Mesenchymal stem cell (in vitro differentiated cells and primary cell): ENCODE measurements at regions not wholly inside any gene's neighbourhood (a gene's known extent, or its start where the extent isn't known, plus 50 kb on each side); places are given as distances from the start of the nearest gene placed in this dataset.
A peak's percentile ranks its signal among the peaks of the same experiment; 100 is the strongest.

Experiments used
- DNase-seq: peaks from one replicate; pipeline ENCODE4 v3.0.0-alpha.2; 2013
- H2AFZ ChIP-seq: one replicate; pipeline ENCODE4 v1.6.1; 2013; ENCODE audit warnings: low read depth, mild to moderate bottlenecking, control low read depth, inconsistent platforms, low read length, moderate library complexity
- H2AK5ac ChIP-seq: 2 replicates; pipeline ENCODE4 v1.6.1; 2013; ENCODE audit warnings: low read length, moderate library complexity, mild to moderate bottlenecking, inconsistent platforms; ENCODE audit not compliant: severe bottlenecking
- H2BK120ac ChIP-seq: one replicate; pipeline ENCODE4 v1.6.1; 2013; ENCODE audit warnings: low read depth, mild to moderate bottlenecking, inconsistent platforms, low read length, moderate library complexity
- H2BK12ac ChIP-seq, 2 experiments: one replicate each; pipeline ENCODE4 v1.6.1; 2013; ENCODE audit warnings: inconsistent platforms in 2 of 2, low read length in 2 of 2, mild to moderate bottlenecking in 2 of 2, moderate library complexity in 2 of 2, control low read depth in 1 of 2
- H2BK15ac ChIP-seq: one replicate; pipeline ENCODE4 v1.6.1; 2013; ENCODE audit warnings: mild to moderate bottlenecking, low read depth, inconsistent platforms; ENCODE audit not compliant: poor library complexity, severe bottlenecking
- H2BK5ac ChIP-seq: 2 replicates; pipeline ENCODE4 v1.6.1; 2013; ENCODE audit warnings: low read depth, mild to moderate bottlenecking, low read length, control low read depth, inconsistent platforms; ENCODE audit not compliant: poor library complexity, severe bottlenecking
- H3K14ac ChIP-seq, 2 experiments: one replicate each; pipeline ENCODE4 v1.6.1; 2013; ENCODE audit warnings: inconsistent platforms in 2 of 2, low read length in 2 of 2, control low read depth in 1 of 2, mild to moderate bottlenecking in 1 of 2, moderate library complexity in 1 of 2
- H3K18ac ChIP-seq, 2 experiments: one replicate each; pipeline ENCODE4 v1.6.1; 2013; ENCODE audit warnings: inconsistent platforms in 2 of 2, low read length in 2 of 2, control low read depth in 1 of 2, low read depth in 1 of 2, mild to moderate bottlenecking in 1 of 2
- H3K23ac ChIP-seq, 2 experiments: one replicate each; pipeline ENCODE4 v1.6.1; 2013; ENCODE audit warnings: inconsistent platforms in 2 of 2, low read length in 2 of 2, mild to moderate bottlenecking in 2 of 2, moderate library complexity in 2 of 2, control low read depth in 1 of 2
- H3K27ac ChIP-seq: 2 replicates; pipeline ENCODE4 v1.5.1; 2013; ENCODE audit warnings: mild to moderate bottlenecking, moderate library complexity, low read length, control low read depth, inconsistent platforms; ENCODE audit not compliant: poor library complexity, severe bottlenecking
- H3K27me3 ChIP-seq, 2 experiments: 2 replicates each; pipeline versions ENCODE4 v1.6.1 to v1.7.0; 2013; ENCODE audit warnings: low read length in 2 of 2, mild to moderate bottlenecking in 2 of 2, moderate library complexity in 2 of 2, control low read depth in 1 of 2, inconsistent platforms in 1 of 2; ENCODE audit not compliant: control insufficient read depth in 1 of 2, insufficient read depth in 1 of 2
- H3K36me3 ChIP-seq, 2 experiments: 2 replicates each; pipeline versions ENCODE4 v1.6.1 to v1.7.0; 2013; ENCODE audit warnings: low read length in 2 of 2, control low read depth in 1 of 2, inconsistent platforms in 1 of 2, low read depth in 1 of 2, mild to moderate bottlenecking in 1 of 2; ENCODE audit not compliant: insufficient read depth in 2 of 2, control insufficient read depth in 1 of 2
- H3K4ac ChIP-seq, 2 experiments: one replicate each; pipeline ENCODE4 v1.6.1; 2013; ENCODE audit warnings: inconsistent platforms in 2 of 2, low read length in 2 of 2, mild to moderate bottlenecking in 2 of 2, moderate library complexity in 2 of 2, control low read depth in 1 of 2, low read depth in 1 of 2
- H3K4me1 ChIP-seq: 2 replicates; pipeline ENCODE4 v1.6.1; 2013; ENCODE audit warnings: low read depth, low read length, control low read depth; ENCODE audit not compliant: control insufficient read depth, insufficient read depth
- H3K4me2 ChIP-seq: 2 replicates; pipeline ENCODE4 v1.6.1; 2013; ENCODE audit warnings: low read length, mild to moderate bottlenecking, inconsistent platforms; ENCODE audit not compliant: poor library complexity, severe bottlenecking
- H3K4me3 ChIP-seq, 2 experiments: 2 replicates each; pipeline versions ENCODE4 v1.5.1 to v1.7.0; 2013; ENCODE audit warnings: low read length in 2 of 2, mild to moderate bottlenecking in 2 of 2, control low read depth in 1 of 2, low read depth in 1 of 2; ENCODE audit not compliant: insufficient read depth in 1 of 2
- H3K79me1 ChIP-seq: replicated peaks from 2 replicates; pipeline ENCODE4 v1.6.1; 2013; ENCODE audit warnings: mild to moderate bottlenecking, control low read depth, low read length, inconsistent platforms; ENCODE audit not compliant: poor library complexity, severe bottlenecking
- H3K9ac ChIP-seq: 2 replicates; pipeline ENCODE4 v1.7.0; 2013; ENCODE audit warnings: mild to moderate bottlenecking, low read length, moderate library complexity
- H3K9me3 ChIP-seq: 2 replicates; pipeline ENCODE4 v1.7.0; 2013; ENCODE audit warnings: mild to moderate bottlenecking, low read length; ENCODE audit not compliant: control insufficient read depth
- H4K8ac ChIP-seq: one replicate; pipeline ENCODE4 v1.6.1; 2013; ENCODE audit warnings: inconsistent platforms, mild to moderate bottlenecking, low read length, moderate library complexity
- H4K91ac ChIP-seq: one replicate; pipeline ENCODE4 v1.6.1; 2013; ENCODE audit warnings: mild to moderate bottlenecking, low read length, inconsistent platforms
- WGBS: methylation state at CpG from one replicate; pipeline ENCODE4 v1.1.7; 2013; ENCODE audit warnings: mixed read lengths; 5-methylcytosine and 5-hydroxymethylcytosine counted together

DNA sequence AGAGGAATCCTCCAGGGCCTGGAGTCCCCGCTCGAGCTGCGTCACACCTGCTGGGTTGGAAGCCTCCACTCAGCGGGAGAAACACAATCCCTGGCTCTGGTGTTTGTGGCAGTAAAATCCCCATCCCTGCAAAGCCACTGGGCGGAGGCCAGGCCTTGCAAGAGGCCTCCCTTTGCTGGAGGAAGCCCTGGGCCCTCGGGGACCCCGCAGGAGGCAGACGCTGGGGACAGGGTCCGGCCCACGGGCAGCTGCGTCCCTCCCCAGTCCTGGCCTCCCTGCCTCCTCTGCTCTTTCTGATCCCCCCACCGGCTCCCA, 194.7 kb downstream of the BRD1 start:
- H4K91ac ChIP-seq, result no peak overlapping the region
- no peak overlapping the region for H3K14ac ChIP-seq
- no peak overlapping the region for H2AK5ac ChIP-seq
- no peak overlapping the region for H4K8ac ChIP-seq
- DNase-seq, result no peak
- no peaks in the 10 kb centered on the region for H3K36me3 ChIP-seq
- WGBS, result 48% methylated on average over 12 of the region's 12 CpGs
- H3K4me1 ChIP-seq, result peaks cover 11% of the 10 kb centered on the region
- H3K23ac ChIP-seq, result no peak overlapping the region
- no peak overlapping the region for H2BK120ac ChIP-seq
- no peak overlapping the region for H3K18ac ChIP-seq
- H3K9ac ChIP-seq, result no peak overlapping the region
- H2BK5ac ChIP-seq, result no peak overlapping the region
- no peak overlapping the region for H3K4me3 ChIP-seq
- no peak overlapping the region for H3K4me2 ChIP-seq
- no peak overlapping the region for H3K4ac ChIP-seq
- no peaks in the 10 kb centered on the region for H3K9me3 ChIP-seq
- peak overlapping the region; percentile 46 for H2AFZ ChIP-seq
- H3K27me3 ChIP-seq, result peaks cover 11 to 45% of the 10 kb centered on the region in 2 experiments
- H3K79me1 ChIP-seq, result no peaks in the 10 kb centered on the region
- no peak overlapping the region for H2BK15ac ChIP-seq
- H2BK12ac ChIP-seq, result no peak overlapping the region
- H3K27ac ChIP-seq, result no peak overlapping the region

DNA sequence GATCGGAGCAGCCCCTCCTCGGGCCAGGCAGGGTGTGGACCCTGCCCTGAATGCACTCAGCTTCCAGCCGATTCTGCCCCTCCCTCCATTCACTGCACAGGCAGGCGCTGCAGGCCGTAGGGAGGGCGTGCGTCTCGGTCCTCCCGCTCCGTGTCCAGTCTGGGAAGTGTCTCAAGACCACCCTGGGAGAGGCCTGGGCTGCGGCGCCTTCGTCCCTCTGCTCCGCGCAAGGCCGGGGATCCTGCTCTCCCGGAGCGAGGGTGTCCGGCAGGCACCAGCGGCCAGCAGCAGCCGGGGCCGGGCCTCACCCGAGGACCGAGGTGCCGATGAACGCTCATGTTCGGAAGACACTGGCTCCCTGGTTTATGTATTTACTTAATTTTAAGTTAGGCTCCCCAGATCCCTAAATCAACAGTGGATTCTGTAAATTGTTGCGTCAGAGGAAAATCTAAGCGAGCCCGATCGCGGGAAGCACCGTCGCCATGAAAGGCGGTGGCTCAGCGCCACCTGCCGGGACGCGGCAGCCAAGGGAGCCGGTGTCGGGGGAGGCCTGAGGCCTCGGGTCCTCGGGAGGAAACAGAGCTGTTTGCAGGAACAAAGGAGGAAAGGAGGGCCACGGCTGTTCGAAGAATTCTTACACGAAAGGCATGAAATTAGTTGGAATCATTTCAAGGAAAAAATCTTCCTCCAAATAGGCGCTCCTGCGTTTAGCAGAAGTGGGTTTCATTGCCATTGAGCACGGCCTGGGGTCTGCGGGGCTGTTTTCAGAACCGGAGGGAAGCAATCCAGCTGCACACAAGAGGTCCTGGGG, 195.3 kb downstream of the BRD1 start:
- H3K36me3 ChIP-seq, result no peaks in the 10 kb centered on the region
- H4K8ac ChIP-seq, result no peak overlapping the region
- H3K4me3 ChIP-seq, result peak overlapping the region; percentile 28 to 59
- no peaks in the 10 kb centered on the region for H3K79me1 ChIP-seq
- no peak overlapping the region for H2BK12ac ChIP-seq
- no peaks in the 10 kb centered on the region for H3K9me3 ChIP-seq
- H3K14ac ChIP-seq, result no peak overlapping the region
- H2BK5ac ChIP-seq, result no peak overlapping the region
- H3K18ac ChIP-seq, result no peak overlapping the region
- no peak overlapping the region for H2BK120ac ChIP-seq
- peak; percentile 38 for DNase-seq
- H2AK5ac ChIP-seq, result no peak overlapping the region
- no peak overlapping the region for H3K27ac ChIP-seq
- H4K91ac ChIP-seq, result peak overlapping the region; percentile 43
- WGBS, result 8% methylated on average over 44 of the region's 51 CpGs
- peak overlapping the region; percentile 65 for H3K9ac ChIP-seq
- no peak overlapping the region for H3K4ac ChIP-seq
- H3K27me3 ChIP-seq, result peaks cover 11 to 42% of the 10 kb centered on the region in 2 experiments
- H3K23ac ChIP-seq, result peak overlapping the region in 1 of 2 experiments; percentile 73
- peak overlapping the region; percentile 46 for H2AFZ ChIP-seq
- peak overlapping the region; percentile 86 for H3K4me2 ChIP-seq
- H2BK15ac ChIP-seq, result no peak overlapping the region
- H3K4me1 ChIP-seq, result peaks cover 11% of the 10 kb centered on the region

DNA sequence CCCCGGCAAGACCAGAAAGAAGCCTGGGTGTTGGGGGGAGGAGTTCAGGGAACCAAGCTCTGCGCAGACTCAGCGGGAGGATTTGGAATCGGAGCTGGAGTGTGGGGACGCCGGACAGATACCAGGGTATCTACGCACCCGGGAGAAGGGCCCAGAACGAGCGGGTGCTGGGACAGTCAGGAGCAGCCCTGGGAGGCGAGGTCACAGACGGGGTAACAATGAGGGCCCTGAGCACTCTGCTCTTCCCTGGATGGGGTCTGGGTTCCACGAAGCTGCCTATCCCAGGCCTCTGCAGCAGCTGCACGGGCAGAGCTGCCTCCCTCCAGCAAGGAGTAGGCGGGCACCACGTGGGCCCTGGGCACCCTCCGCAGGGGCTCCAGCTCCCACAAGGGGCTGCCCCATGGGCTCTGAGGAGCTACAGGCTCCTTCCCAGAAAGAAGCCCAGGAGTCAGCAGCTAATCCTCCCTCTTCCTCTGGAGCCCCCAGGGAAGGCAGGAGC, 197.2 kb downstream of the BRD1 start:
- WGBS, result 87% methylated on average over 17 of the region's 17 CpGs
- H2AK5ac ChIP-seq, result no peak overlapping the region
- H3K4me2 ChIP-seq, result no peak overlapping the region
- no peak overlapping the region for H3K23ac ChIP-seq
- no peak for DNase-seq
- H4K8ac ChIP-seq, result no peak overlapping the region
- no peak overlapping the region for H4K91ac ChIP-seq
- H2BK120ac ChIP-seq, result no peak overlapping the region
- H2AFZ ChIP-seq, result no peak overlapping the region
- peaks cover 12% of the 10 kb centered on the region for H3K4me1 ChIP-seq
- H3K14ac ChIP-seq, result no peak overlapping the region
- peaks cover 11 to 39% of the 10 kb centered on the region in 2 experiments for H3K27me3 ChIP-seq
- no peak overlapping the region for H3K9ac ChIP-seq
- H3K36me3 ChIP-seq, result no peaks in the 10 kb centered on the region
- H3K79me1 ChIP-seq, result no peaks in the 10 kb centered on the region
- no peak overlapping the region for H3K4me3 ChIP-seq
- no peak overlapping the region for H2BK15ac ChIP-seq
- H3K9me3 ChIP-seq, result no peaks in the 10 kb centered on the region
- no peak overlapping the region for H3K18ac ChIP-seq
- H3K27ac ChIP-seq, result no peak overlapping the region
- no peak overlapping the region for H2BK12ac ChIP-seq
- no peak overlapping the region for H2BK5ac ChIP-seq
- no peak overlapping the region for H3K4ac ChIP-seq

DNA sequence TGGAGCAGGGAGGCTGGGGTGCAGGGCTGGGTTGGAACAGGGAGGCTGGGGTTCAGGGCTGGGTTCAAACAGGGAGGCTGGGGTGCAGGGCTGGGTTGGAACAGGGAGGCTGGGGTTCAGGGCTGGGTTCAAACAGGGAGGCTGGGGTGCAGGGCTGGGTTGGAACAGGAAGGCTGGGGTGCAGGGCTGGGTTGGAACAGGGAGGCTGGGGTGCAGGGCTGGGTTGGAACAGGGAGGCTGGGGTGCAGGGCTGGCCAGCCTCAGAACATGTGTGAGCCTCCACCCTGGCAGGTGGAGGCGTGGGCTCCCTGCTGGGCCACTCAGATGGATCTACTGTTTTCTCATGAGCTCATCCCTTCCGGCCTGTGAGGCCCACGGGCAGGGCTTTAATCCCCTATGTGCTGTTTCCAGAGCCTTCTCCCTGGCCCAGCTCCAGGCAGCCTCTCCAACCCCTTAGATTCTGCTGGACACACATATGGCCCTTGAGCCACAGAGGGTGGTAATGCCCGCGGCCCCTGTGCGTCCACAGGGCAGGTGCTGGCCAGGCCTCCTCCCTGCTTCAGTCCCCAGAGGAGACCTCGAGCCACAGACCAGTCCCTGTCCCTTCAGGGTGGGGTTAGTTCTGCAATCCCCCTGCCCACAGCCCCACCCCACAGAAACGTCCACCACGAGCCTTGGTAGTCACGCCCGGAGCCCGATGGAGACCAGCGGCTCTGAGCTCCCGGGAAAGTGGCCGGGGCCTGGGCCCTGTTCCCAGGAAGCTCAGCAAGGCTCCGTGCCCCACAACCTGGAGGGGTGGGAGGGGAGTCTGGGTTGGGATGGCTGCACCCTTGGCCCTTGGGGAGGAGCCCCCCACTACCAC, 197.9 kb downstream of the BRD1 start:
- no peak overlapping the region for H3K4me2 ChIP-seq
- no peak overlapping the region for H2BK12ac ChIP-seq
- DNase-seq, result no peak
- no peak overlapping the region for H2AK5ac ChIP-seq
- H3K27ac ChIP-seq, result no peak overlapping the region
- H3K4me3 ChIP-seq, result no peak overlapping the region
- H3K27me3 ChIP-seq, result peaks cover 11 to 35% of the 10 kb centered on the region in 2 experiments
- no peak overlapping the region for H2AFZ ChIP-seq
- H2BK120ac ChIP-seq, result no peak overlapping the region
- H3K14ac ChIP-seq, result no peak overlapping the region
- no peak overlapping the region for H3K23ac ChIP-seq
- peaks cover 12% of the 10 kb centered on the region for H3K4me1 ChIP-seq
- WGBS, result 84% methylated on average over 14 of the region's 16 CpGs
- no peak overlapping the region for H2BK15ac ChIP-seq
- no peak overlapping the region for H4K8ac ChIP-seq
- no peaks in the 10 kb centered on the region for H3K9me3 ChIP-seq
- H3K79me1 ChIP-seq, result no peaks in the 10 kb centered on the region
- H3K36me3 ChIP-seq, result no peaks in the 10 kb centered on the region
- no peak overlapping the region for H3K4ac ChIP-seq
- no peak overlapping the region for H4K91ac ChIP-seq
- no peak overlapping the region for H3K9ac ChIP-seq
- H3K18ac ChIP-seq, result no peak overlapping the region
- no peak overlapping the region for H2BK5ac ChIP-seq
